ENCODE measurements at regions not wholly inside any gene's neighbourhood (a gene's known extent, or its start where the extent isn't known, plus 50 kb on each side); places are given as distances from the start of the nearest gene placed in this dataset.

- Mint-ChIP-seq H3K36me3 (ENCODE audit: low read depth) (no peaks in the 10 kb centered on the region), H3K27ac (no peak overlapping the region), H3K9me3 (peaks cover 3% of the 10 kb centered on the region), H3K27me3 (no peaks in the 10 kb centered on the region), H3K4me1 (peaks cover 2% of the 10 kb centered on the region), H3K4me3 (no peak overlapping the region)
- POLR2A ChIA-PET: no interaction called here
- DNase-seq (no peak), ATAC-seq (ENCODE audit: low read depth) (no peak)
- CTCF ChIA-PET: interaction anchor here (0.6 to 1.7 kb wide), 2 partner anchors 20 to 553 kb away, joined by 3 to 4 read pairs; no protein-coding TSS in a partner anchor
- TF ChIP-seq, protein P1, sequence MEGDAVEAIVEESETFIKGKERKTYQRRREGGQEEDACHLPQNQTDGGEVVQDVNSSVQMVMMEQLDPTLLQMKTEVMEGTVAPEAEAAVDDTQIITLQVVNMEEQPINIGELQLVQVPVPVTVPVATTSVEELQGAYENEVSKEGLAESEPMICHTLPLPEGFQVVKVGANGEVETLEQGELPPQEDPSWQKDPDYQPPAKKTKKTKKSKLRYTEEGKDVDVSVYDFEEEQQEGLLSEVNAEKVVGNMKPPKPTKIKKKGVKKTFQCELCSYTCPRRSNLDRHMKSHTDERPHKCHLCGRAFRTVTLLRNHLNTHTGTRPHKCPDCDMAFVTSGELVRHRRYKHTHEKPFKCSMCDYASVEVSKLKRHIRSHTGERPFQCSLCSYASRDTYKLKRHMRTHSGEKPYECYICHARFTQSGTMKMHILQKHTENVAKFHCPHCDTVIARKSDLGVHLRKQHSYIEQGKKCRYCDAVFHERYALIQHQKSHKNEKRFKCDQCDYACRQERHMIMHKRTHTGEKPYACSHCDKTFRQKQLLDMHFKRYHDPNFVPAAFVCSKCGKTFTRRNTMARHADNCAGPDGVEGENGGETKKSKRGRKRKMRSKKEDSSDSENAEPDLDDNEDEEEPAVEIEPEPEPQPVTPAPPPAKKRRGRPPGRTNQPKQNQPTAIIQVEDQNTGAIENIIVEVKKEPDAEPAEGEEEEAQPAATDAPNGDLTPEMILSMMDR (IDR thresholded peaks at IDR 0.05): no peak
- intact Hi-C loops (cut with micrococcal nuclease): loop anchor here (5.0 to 10.0 kb wide), 2 partner anchors 212 to 549 kb away; no protein-coding TSS in a partner anchor
Observed at GRCh38 chr2:207353836-207354235, 175.9 kb upstream of the CREB1 start.

DNA sequence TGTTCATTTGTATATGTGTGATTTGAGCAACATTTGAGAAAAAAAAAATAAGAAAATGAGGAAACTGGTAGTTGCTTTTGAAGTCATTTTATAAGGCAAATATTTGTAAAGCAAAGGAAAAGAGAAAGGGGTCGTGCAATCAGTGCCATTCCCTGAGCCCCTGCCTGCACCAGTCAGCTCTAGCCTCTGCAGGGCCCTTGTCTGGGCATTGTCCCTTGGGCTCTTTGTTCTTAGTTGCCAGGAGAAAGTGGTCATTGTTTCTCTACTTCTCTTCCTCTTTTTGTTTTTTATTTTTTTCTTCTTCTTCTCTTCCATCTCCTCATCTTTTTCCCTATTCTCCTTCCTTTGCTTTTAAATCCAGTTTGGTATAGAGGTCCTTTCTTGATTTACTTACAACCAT lies 175.3 kb upstream of the CREB1 start:
- ChIA-PET POLR2A (no interaction called here), CTCF (no interaction called here)
- ATAC-seq (ENCODE audit: low read depth): no peak
- Mint-ChIP-seq H3K36me3 (ENCODE audit: low read depth) (no peaks in the 10 kb centered on the region), H3K27me3 (no peaks in the 10 kb centered on the region), H3K4me1 (peaks cover 2% of the 10 kb centered on the region), H3K27ac (no peak overlapping the region), H3K9me3 (peaks cover 3% of the 10 kb centered on the region), H3K4me3 (no peak overlapping the region)
- TF ChIP-seq, protein P1 (IDR thresholded peaks at IDR 0.05): no peak
- intact Hi-C loops (cut with micrococcal nuclease): loop anchor here (5.0 to 10.0 kb wide), 2 partner anchors 212 to 550 kb away; no protein-coding TSS in a partner anchor
- DNase-seq: no peak

GRCh38 chr2:207356567-207356966 lies 173.2 kb upstream of the CREB1 start:
- no peaks in the 10 kb centered on the region for H3K36me3 Mint-ChIP-seq (ENCODE audit: low read depth)
- H3K9me3 Mint-ChIP-seq: no peaks in the 10 kb centered on the region
- intact Hi-C loops (cut with micrococcal nuclease): loop anchor here (10.0 kb wide), 1 partner anchor 552 kb away; no protein-coding TSS in a partner anchor
- ChIA-PET POLR2A (no interaction called here), CTCF (no interaction called here)
- TF ChIP-seq, protein P1 (IDR thresholded peaks at IDR 0.05): no peak
- H3K27me3 Mint-ChIP-seq: peaks cover 3% of the 10 kb centered on the region
- ATAC-seq (ENCODE audit: low read depth): no peak
- H3K4me1 Mint-ChIP-seq: peaks cover 2% of the 10 kb centered on the region
- no peak overlapping the region for H3K27ac Mint-ChIP-seq
- no peak for DNase-seq
- H3K4me3 Mint-ChIP-seq: no peak overlapping the region

GRCh38 chr2:207357216-207357615 lies 172.5 kb upstream of the CREB1 start:
- CTCF ChIA-PET: no interaction called here
- Mint-ChIP-seq H3K36me3 (ENCODE audit: low read depth) (no peaks in the 10 kb centered on the region), H3K27ac (no peak overlapping the region), H3K4me1 (peaks cover 2% of the 10 kb centered on the region), H3K27me3 (peaks cover 3% of the 10 kb centered on the region), H3K4me3 (no peak overlapping the region), H3K9me3 (no peaks in the 10 kb centered on the region)
- intact Hi-C loops (cut with micrococcal nuclease): loop anchor here (10.0 kb wide), 1 partner anchor 552 kb away; no protein-coding TSS in a partner anchor
- DNase-seq: no peak
- POLR2A ChIA-PET: no interaction called here
- TF ChIP-seq, protein P1 (IDR thresholded peaks at IDR 0.05): no peak
- ATAC-seq (ENCODE audit: low read depth): no peak

- Mint-ChIP-seq H3K36me3 (ENCODE audit: low read depth) (no peaks in the 10 kb centered on the region), H3K4me1 (no peaks in the 10 kb centered on the region), H3K4me3 (no peak overlapping the region), H3K27me3 (peaks cover 3% of the 10 kb centered on the region), H3K9me3 (no peaks in the 10 kb centered on the region), H3K27ac (no peak overlapping the region)
- ChIA-PET CTCF (no interaction called here), POLR2A (no interaction called here)
- TF ChIP-seq, protein P1 (IDR thresholded peaks at IDR 0.05): no peak
- intact Hi-C loops (cut with micrococcal nuclease): no loop called here
- DNase-seq (no peak), ATAC-seq (ENCODE audit: low read depth) (no peak)
Observed at GRCh38 chr2:207362716-207363115, 167.0 kb upstream of the CREB1 start.

Data from activated B cell treated with CpG ODN at 0.5 μM for 24 hours (primary cell).